GM12891 (cell line): ENCODE measurements at regions not wholly inside any gene's neighbourhood (a gene's known extent, or its start where the extent isn't known, plus 50 kb on each side); places are given as distances from the start of the nearest gene placed in this dataset.

Experiments
- POLR2A ChIP-seq: IDR thresholded peaks from 2 replicates; pipeline ENCODE4 v1.6.1; 2011; ENCODE audit warnings: low read depth, low read length, control low read depth
- POLR2AphosphoS5 ChIP-seq: IDR thresholded peaks from 2 replicates; pipeline ENCODE4 v1.6.1; 2011; ENCODE audit warnings: low read depth, low read length, control low read depth
- POU2F2 ChIP-seq: IDR thresholded peaks from 2 replicates; pipeline ENCODE4 v1.6.1; 2011; ENCODE audit warnings: low read depth, mild to moderate bottlenecking, control low read depth, low read length, moderate library complexity
- SPI1 ChIP-seq: IDR thresholded peaks from 2 replicates; pipeline ENCODE4 v1.6.1; 2011; ENCODE audit warnings: low read depth, low read length, control low read depth
- TAF1 ChIP-seq: IDR thresholded peaks from 2 replicates; pipeline ENCODE4 v1.6.1; 2011; ENCODE audit warnings: low read depth, low read length, control low read depth

DNA sequence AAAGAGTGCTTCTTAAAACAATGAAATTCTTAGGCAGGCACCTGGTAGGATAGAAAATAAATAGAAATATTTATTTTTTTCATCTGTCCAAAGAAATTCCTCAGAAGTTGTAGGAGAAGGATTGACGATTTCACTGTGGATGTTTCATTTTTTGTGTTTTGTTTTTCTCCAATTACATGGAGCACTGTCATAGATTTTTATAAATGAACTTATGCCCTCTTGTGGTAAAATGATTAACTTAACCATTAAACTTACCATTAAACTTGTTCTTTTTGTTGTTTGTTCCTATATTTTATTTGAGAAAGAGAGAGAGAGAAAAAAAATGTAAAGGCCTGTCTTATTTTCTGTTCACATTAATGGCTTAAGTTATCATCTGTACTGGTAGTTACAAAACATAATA, 339.2 kb downstream of the PRR16 start:
- TF ChIP-seq POLR2AphosphoS5, result no peak
- no peak for TF ChIP-seq POLR2A
- TF ChIP-seq POU2F2, result no peak
- TF ChIP-seq TAF1, result no peak
- TF ChIP-seq SPI1, result no peak
